ENCODE measurements at regions not wholly inside any gene's neighbourhood (a gene's known extent, or its start where the extent isn't known, plus 50 kb on each side); places are given as distances from the start of the nearest gene placed in this dataset.

DNA sequence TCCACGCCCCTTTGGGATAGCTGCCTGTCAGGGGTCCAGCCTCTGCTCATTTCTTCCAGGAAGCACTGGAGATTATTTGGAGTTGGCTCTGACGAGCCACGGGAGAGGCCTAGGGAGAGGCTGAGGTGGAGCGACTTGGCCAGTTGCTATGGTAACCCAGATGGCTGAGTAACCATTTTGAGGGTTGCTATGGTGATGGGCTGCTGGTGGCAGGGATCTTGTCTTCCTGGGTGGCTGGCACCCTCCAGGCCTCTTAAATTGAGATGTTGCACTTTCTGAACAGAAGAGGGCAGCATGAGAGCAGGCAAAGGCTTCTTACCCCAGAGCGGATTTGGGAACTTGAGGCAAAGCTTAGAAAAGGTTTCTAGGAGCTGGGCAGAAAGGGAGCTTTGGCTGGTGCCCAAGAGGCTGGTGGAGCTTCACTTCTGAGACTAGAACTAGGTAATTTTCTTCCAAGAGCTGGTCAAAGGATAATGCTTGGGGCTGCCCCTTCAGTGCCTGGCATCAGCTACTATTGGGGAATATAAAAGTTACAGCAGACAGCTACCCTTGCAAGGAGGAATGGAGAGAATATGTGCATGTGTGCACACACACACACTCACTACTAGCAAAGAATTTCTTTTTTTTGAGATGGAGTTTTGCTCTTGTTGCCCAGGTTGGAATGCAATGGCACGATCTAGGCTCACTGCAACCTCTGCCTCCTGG, 72.5 kb downstream of the NDUFS5 start:
- Histone ChIP-seq H3K27me3 (no peaks in the 10 kb centered on the region), H3K36me3 (no peaks in the 10 kb centered on the region), H3K4me1 (peaks cover 0 to 26% (median 4%) of the 10 kb centered on the region in 4 donors), H3K4me3 (no peak overlapping the region), H3K27ac (no peak overlapping the region), H3K9me3 (no peaks in the 10 kb centered on the region)
- DNase-seq (ENCODE audit: low spot score in 2 of 2), result peak in 1 of 2 donors; percentile 72
- TF ChIP-seq POLR2A (IDR thresholded peaks at IDR 0.05) (no peak), EP300 (IDR thresholded peaks at IDR 0.05) (peak in 1 of 2 donors; percentile 6), CTCF (IDR thresholded peaks at IDR 0.05) (peak; percentile 57 to 77 (median 67))
- 18 to 26% methylated on average over 6 of the region's 6 CpGs for WGBS, 2 donors

DNA sequence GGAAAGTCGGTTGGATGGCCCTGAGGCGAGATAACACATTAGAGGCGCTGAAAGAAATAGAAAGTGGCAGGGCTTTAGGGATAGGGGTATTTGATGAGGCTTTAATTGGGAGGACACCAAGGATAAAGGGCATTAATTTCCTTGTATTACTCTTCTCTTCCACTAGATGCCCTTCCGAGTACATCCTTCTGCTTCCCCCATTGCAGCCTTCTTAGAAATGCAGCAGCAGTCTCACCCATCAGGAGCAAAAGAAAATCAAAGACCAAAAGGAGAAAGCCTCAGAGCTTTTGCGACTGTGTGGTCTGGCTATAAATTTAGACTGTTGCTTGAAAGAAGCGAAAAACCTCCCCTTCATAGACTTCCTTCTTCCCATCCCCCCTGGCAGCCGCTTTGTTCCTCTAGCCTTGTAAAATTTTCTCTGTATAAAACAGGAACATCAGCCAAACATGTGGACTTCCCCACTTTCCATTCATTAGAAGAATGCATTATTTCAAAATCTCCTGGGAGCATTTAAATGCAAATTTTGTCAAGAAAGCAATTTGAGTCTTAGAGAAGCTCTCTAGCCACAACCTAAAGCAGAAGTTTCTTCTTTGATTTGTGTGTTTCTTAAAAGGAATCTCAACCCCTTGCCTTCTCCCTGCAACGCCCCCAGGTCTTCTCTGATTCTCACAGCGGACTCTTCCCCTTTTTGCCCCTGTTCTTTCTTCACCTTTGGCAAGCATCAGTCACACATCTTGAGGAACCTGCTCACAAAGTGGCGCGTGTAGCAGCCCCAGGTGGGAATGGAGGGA, 76.6 kb downstream of the NDUFS5 start:
- DNase-seq (ENCODE audit: low spot score in 2 of 2), result no peak
- Histone ChIP-seq H3K4me3 (no peak overlapping the region), H3K27ac (peak overlapping the region in 1 of 4 donors; percentile 42), H3K27me3 (no peaks in the 10 kb centered on the region), H3K9me3 (no peaks in the 10 kb centered on the region), H3K4me1 (peaks cover 0 to 55% (median 24%) of the 10 kb centered on the region in 4 donors), H3K36me3 (no peaks in the 10 kb centered on the region)
- TF ChIP-seq EP300 (IDR thresholded peaks at IDR 0.05), result peak in 1 of 2 donors; percentile 60
- peak; percentile 60 to 88 (median 70) for TF ChIP-seq CTCF (IDR thresholded peaks at IDR 0.05)
- TF ChIP-seq POLR2A (IDR thresholded peaks at IDR 0.05), result no peak
- 38 to 41% methylated on average over 11 of the region's 11 CpGs for WGBS, 2 donors

- H3K4me3 ChIP-seq, result no peak overlapping the region
- TF ChIP-seq EP300 (IDR thresholded peaks at IDR 0.05) (no peak), CTCF (IDR thresholded peaks at IDR 0.05) (no peak), POLR2A (IDR thresholded peaks at IDR 0.05) (no peak)
- no peak overlapping the region for H3K27ac ChIP-seq
- H3K36me3 ChIP-seq, result no peaks in the 10 kb centered on the region
- H3K4me1 ChIP-seq, result peaks cover 0 to 53% (median 27%) of the 10 kb centered on the region in 4 donors
- 68 to 84% methylated on average over 6 of the region's 6 CpGs for WGBS, 2 donors
- no peaks in the 10 kb centered on the region for H3K27me3 ChIP-seq
- DNase-seq (ENCODE audit: low spot score in 2 of 2), result no peak
- H3K9me3 ChIP-seq, result no peaks in the 10 kb centered on the region
Measured at GRCh38 chr1:39103328-39104157, 77.4 kb downstream of the NDUFS5 start.

DNA sequence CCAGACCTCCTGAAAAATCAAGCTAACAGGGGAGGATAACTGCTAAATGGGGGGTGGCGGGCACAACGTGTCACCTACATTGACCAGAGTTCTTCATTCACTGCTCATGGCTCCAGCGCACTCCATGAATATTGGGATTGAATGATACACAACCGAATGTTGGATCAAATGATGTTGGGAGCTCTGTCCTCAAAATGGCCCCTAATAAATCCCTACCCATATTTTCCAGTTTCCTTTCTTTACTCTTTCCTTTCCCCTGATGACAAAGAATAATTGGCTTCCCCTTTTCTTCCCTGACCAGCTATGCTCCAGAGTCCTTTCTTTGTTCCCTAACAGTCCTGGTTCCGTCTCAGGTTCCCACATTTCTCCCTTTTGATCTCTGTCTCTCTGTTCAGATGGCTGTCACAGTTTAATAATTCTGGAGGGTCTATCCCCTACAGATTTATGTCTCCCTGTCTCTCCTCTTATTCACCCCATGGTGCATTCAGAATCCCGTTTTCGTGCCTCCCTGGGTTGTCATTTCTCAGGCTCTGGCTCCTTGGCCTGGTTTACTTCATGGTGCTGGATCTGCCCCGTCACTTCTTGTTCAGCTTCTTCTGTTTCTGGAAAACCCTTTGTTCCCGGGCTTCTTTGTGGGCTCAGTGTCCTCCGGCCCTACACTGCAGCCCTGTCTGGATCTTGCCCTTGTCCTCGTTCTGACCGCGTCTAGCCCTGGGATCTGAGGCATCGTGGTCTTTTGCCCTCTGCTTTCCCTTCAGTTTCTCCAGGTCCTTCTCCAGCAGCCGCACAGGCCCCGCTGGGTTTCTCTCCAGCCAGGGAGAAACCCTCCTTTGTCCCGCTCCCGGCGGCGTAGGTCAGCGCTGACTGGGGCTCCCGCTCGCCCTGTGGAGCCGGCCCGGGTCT, 78.3 kb downstream of the NDUFS5 start:
- Histone ChIP-seq H3K36me3 (no peaks in the 10 kb centered on the region), H3K27me3 (no peaks in the 10 kb centered on the region), H3K9me3 (no peaks in the 10 kb centered on the region), H3K27ac (peak overlapping the region; percentile 62 to 87 (median 84)), H3K4me3 (peak overlapping the region; percentile 43 to 72 (median 56)), H3K4me1 (peaks cover 0 to 49% (median 27%) of the 10 kb centered on the region in 4 donors)
- TF ChIP-seq CTCF (IDR thresholded peaks at IDR 0.05) (no peak), EP300 (IDR thresholded peaks at IDR 0.05) (no peak), POLR2A (IDR thresholded peaks at IDR 0.05) (no peak)
- DNase-seq (ENCODE audit: low spot score in 2 of 2), result no peak
- 26 to 28% methylated on average over 25 of the region's 25 CpGs for WGBS, 2 donors
